ENCODE measurements at regions not wholly inside any gene's neighbourhood (a gene's known extent, or its start where the extent isn't known, plus 50 kb on each side); places are given as distances from the start of the nearest gene placed in this dataset.

- Histone ChIP-seq H3K27me3 (ENCODE audit: control insufficient read depth, insufficient read depth, low read length) (no peaks in the 10 kb centered on the region), H3K4me3 (ENCODE audit: low read depth, low read length) (no peak overlapping the region), H3K9me3 (ENCODE audit: control insufficient read depth, insufficient read depth, low read length) (no peaks in the 10 kb centered on the region), H3K36me3 (ENCODE audit: control insufficient read depth, insufficient read depth, low read length) (no peaks in the 10 kb centered on the region), H3K4me1 (ENCODE audit: control insufficient read depth, insufficient read depth, low read length) (no peaks in the 10 kb centered on the region), H3K9ac (ENCODE audit: low read depth, low read length) (no peak overlapping the region)
Measured at GRCh38 chr6:100119261-100119660, 125.2 kb upstream of the MCHR2 start.

- H3K9me3 ChIP-seq (ENCODE audit: control insufficient read depth, insufficient read depth, low read length), result no peaks in the 10 kb centered on the region
- H3K9ac ChIP-seq (ENCODE audit: low read depth, low read length), result no peak overlapping the region
- H3K36me3 ChIP-seq (ENCODE audit: control insufficient read depth, insufficient read depth, low read length), result no peaks in the 10 kb centered on the region
- no peaks in the 10 kb centered on the region for H3K27me3 ChIP-seq (ENCODE audit: control insufficient read depth, insufficient read depth, low read length)
- no peaks in the 10 kb centered on the region for H3K4me1 ChIP-seq (ENCODE audit: control insufficient read depth, insufficient read depth, low read length)
- no peak overlapping the region for H3K4me3 ChIP-seq (ENCODE audit: low read depth, low read length)
Measured at GRCh38 chr6:100118301-100118700, 124.3 kb upstream of the MCHR2 start.

GRCh38 chr6:100117680-100118079 is 123.7 kb upstream of the MCHR2 start:
- H3K4me1 ChIP-seq (ENCODE audit: control insufficient read depth, insufficient read depth, low read length), result no peaks in the 10 kb centered on the region

GRCh38 chr6:100116411-100117194 is 122.6 kb upstream of the MCHR2 start:
- no peaks in the 10 kb centered on the region for H3K4me1 ChIP-seq (ENCODE audit: control insufficient read depth, insufficient read depth, low read length)
- H3K9ac ChIP-seq (ENCODE audit: low read depth, low read length), result no peak overlapping the region
- no peaks in the 10 kb centered on the region for H3K27me3 ChIP-seq (ENCODE audit: control insufficient read depth, insufficient read depth, low read length)
- H3K9me3 ChIP-seq (ENCODE audit: control insufficient read depth, insufficient read depth, low read length), result no peaks in the 10 kb centered on the region
- H3K36me3 ChIP-seq (ENCODE audit: control insufficient read depth, insufficient read depth, low read length), result no peaks in the 10 kb centered on the region
- no peak overlapping the region for H3K4me3 ChIP-seq (ENCODE audit: low read depth, low read length)

More at GRCh38 chr6:100117680-100118079, 123.7 kb upstream of the MCHR2 start:
- no peaks in the 10 kb centered on the region for H3K36me3 ChIP-seq (ENCODE audit: control insufficient read depth, insufficient read depth, low read length)
- no peaks in the 10 kb centered on the region for H3K27me3 ChIP-seq (ENCODE audit: control insufficient read depth, insufficient read depth, low read length)
- no peak overlapping the region for H3K9ac ChIP-seq (ENCODE audit: low read depth, low read length)
- H3K9me3 ChIP-seq (ENCODE audit: control insufficient read depth, insufficient read depth, low read length), result no peaks in the 10 kb centered on the region
- H3K4me3 ChIP-seq (ENCODE audit: low read depth, low read length), result no peak overlapping the region

GRCh38 chr6:100115407-100116101 is 121.5 kb upstream of the MCHR2 start:
- H3K9ac ChIP-seq (ENCODE audit: low read depth, low read length), result no peak overlapping the region
- no peaks in the 10 kb centered on the region for H3K9me3 ChIP-seq (ENCODE audit: control insufficient read depth, insufficient read depth, low read length)
- H3K4me3 ChIP-seq (ENCODE audit: low read depth, low read length), result no peak overlapping the region
- H3K36me3 ChIP-seq (ENCODE audit: control insufficient read depth, insufficient read depth, low read length), result no peaks in the 10 kb centered on the region
- no peaks in the 10 kb centered on the region for H3K27me3 ChIP-seq (ENCODE audit: control insufficient read depth, insufficient read depth, low read length)
- H3K4me1 ChIP-seq (ENCODE audit: control insufficient read depth, insufficient read depth, low read length), result no peaks in the 10 kb centered on the region

GRCh38 chr6:100112855-100113508 is 119.0 kb upstream of the MCHR2 start:
- H3K9ac ChIP-seq (ENCODE audit: low read depth, low read length), result no peak overlapping the region
- H3K4me3 ChIP-seq (ENCODE audit: low read depth, low read length), result no peak overlapping the region
- no peaks in the 10 kb centered on the region for H3K36me3 ChIP-seq (ENCODE audit: control insufficient read depth, insufficient read depth, low read length)
- no peaks in the 10 kb centered on the region for H3K4me1 ChIP-seq (ENCODE audit: control insufficient read depth, insufficient read depth, low read length)
- no peaks in the 10 kb centered on the region for H3K9me3 ChIP-seq (ENCODE audit: control insufficient read depth, insufficient read depth, low read length)
- H3K27me3 ChIP-seq (ENCODE audit: control insufficient read depth, insufficient read depth, low read length), result no peaks in the 10 kb centered on the region

- Histone ChIP-seq H3K9me3 (ENCODE audit: control insufficient read depth, insufficient read depth, low read length) (no peaks in the 10 kb centered on the region), H3K27me3 (ENCODE audit: control insufficient read depth, insufficient read depth, low read length) (no peaks in the 10 kb centered on the region), H3K9ac (ENCODE audit: low read depth, low read length) (no peak overlapping the region), H3K36me3 (ENCODE audit: control insufficient read depth, insufficient read depth, low read length) (no peaks in the 10 kb centered on the region), H3K4me3 (ENCODE audit: low read depth, low read length) (no peak overlapping the region), H3K4me1 (ENCODE audit: control insufficient read depth, insufficient read depth, low read length) (no peaks in the 10 kb centered on the region)
Measured at GRCh38 chr6:100105919-100106529, 112.0 kb upstream of the MCHR2 start.

- H3K9ac ChIP-seq (ENCODE audit: low read depth, low read length), result no peak overlapping the region
- no peaks in the 10 kb centered on the region for H3K9me3 ChIP-seq (ENCODE audit: control insufficient read depth, insufficient read depth, low read length)
- H3K36me3 ChIP-seq (ENCODE audit: control insufficient read depth, insufficient read depth, low read length), result no peaks in the 10 kb centered on the region
- no peaks in the 10 kb centered on the region for H3K4me1 ChIP-seq (ENCODE audit: control insufficient read depth, insufficient read depth, low read length)
- no peak overlapping the region for H3K4me3 ChIP-seq (ENCODE audit: low read depth, low read length)
- H3K27me3 ChIP-seq (ENCODE audit: control insufficient read depth, insufficient read depth, low read length), result no peaks in the 10 kb centered on the region
Measured at GRCh38 chr6:100105138-100105537, 111.1 kb upstream of the MCHR2 start.

- Histone ChIP-seq H3K9me3 (ENCODE audit: control insufficient read depth, insufficient read depth, low read length) (no peaks in the 10 kb centered on the region), H3K36me3 (ENCODE audit: control insufficient read depth, insufficient read depth, low read length) (no peaks in the 10 kb centered on the region), H3K4me3 (ENCODE audit: low read depth, low read length) (no peak overlapping the region), H3K9ac (ENCODE audit: low read depth, low read length) (no peak overlapping the region), H3K4me1 (ENCODE audit: control insufficient read depth, insufficient read depth, low read length) (no peaks in the 10 kb centered on the region), H3K27me3 (ENCODE audit: control insufficient read depth, insufficient read depth, low read length) (no peaks in the 10 kb centered on the region)
Measured at GRCh38 chr6:100103931-100104330, 109.9 kb upstream of the MCHR2 start.

- H3K9ac ChIP-seq (ENCODE audit: low read depth, low read length), result no peak overlapping the region
- no peaks in the 10 kb centered on the region for H3K9me3 ChIP-seq (ENCODE audit: control insufficient read depth, insufficient read depth, low read length)
Measured at GRCh38 chr6:100103194-100103593, 109.2 kb upstream of the MCHR2 start.

GRCh38 chr6:100101644-100102043 is 107.6 kb upstream of the MCHR2 start:
- Histone ChIP-seq H3K27me3 (ENCODE audit: control insufficient read depth, insufficient read depth, low read length) (no peaks in the 10 kb centered on the region), H3K9ac (ENCODE audit: low read depth, low read length) (no peak overlapping the region), H3K4me1 (ENCODE audit: control insufficient read depth, insufficient read depth, low read length) (no peaks in the 10 kb centered on the region), H3K9me3 (ENCODE audit: control insufficient read depth, insufficient read depth, low read length) (no peaks in the 10 kb centered on the region), H3K4me3 (ENCODE audit: low read depth, low read length) (no peak overlapping the region), H3K36me3 (ENCODE audit: control insufficient read depth, insufficient read depth, low read length) (no peaks in the 10 kb centered on the region)

More at GRCh38 chr6:100103194-100103593, 109.2 kb upstream of the MCHR2 start:
- no peaks in the 10 kb centered on the region for H3K36me3 ChIP-seq (ENCODE audit: control insufficient read depth, insufficient read depth, low read length)
- no peaks in the 10 kb centered on the region for H3K4me1 ChIP-seq (ENCODE audit: control insufficient read depth, insufficient read depth, low read length)
- no peaks in the 10 kb centered on the region for H3K27me3 ChIP-seq (ENCODE audit: control insufficient read depth, insufficient read depth, low read length)
- no peak overlapping the region for H3K4me3 ChIP-seq (ENCODE audit: low read depth, low read length)
